Hematopoietic multipotent progenitor cell (in vitro differentiated cells): ENCODE measurements at regions not wholly inside any gene's neighbourhood (a gene's known extent, or its start where the extent isn't known, plus 50 kb on each side); places are given as distances from the start of the nearest gene placed in this dataset.
"Not testable (repeated sequence)": the region's sequence is repeated elsewhere in the genome, so short reads cannot be mapped to it uniquely, and the experiment has no call there.

Experiments
- DNase-seq, 3 donors: peaks; one replicate each; pipeline ENCODE4 v3.0.0-alpha.2; 2011 to 2015; ENCODE audit warnings: low read depth in 2 of 3, low spot score in 2 of 3

DNA sequence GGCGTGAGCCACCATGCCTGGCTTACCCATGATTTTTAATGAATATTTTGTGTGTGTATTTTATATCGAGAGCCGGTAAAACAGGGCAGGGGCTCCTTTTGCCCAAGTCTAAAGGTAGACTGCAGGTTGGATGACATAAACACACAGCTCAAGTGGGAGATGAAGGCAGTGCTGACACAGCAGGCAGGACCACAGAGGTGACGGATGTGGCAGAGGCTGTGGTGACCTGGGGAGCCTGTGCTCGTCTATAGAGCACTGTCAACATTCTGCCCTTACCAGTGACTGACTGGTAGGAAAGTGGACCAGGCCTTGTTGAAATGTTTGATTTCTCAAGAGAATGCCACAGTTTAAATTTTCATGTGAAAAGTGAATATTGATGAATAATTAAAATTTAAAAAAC lies 137.5 kb downstream of the ZFP64 start:
- no peak for DNase-seq

DNA sequence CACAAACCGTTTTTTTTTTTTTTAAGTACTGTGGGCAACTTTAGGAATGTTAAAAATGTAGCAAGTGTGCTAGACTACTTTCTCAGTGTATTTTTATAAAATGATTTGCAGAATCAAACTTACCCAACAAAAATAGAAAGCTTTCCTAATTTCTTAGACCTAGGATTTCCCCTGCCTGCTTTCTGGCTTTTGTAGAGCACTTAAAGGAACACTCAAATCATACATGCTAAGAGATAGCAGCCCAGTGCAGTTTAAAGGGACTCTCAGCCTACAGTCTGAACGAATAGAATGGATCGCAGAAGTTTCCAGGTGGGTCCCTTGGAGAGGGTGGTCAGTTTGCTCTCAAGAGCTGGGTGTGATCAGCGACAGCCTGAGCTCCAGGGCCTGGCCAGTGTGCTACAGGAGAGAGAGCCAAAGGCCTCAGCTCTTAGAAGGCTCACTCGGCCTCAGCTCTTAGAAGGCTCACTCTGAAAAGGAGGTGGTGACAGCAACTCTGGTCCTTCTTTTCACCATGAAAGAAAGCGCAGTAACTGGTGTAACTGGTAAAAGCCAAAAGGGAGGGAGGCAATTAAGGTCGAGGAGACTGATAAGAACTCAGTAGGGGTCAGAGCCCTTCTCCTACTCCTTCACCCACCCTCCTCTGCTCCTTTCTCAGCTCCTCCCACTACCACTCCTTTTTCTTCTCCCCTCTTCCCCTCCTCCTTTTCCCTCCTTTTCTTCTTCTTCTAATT lies 142.4 kb downstream of the ZFP64 start:
- no peak for DNase-seq

DNA sequence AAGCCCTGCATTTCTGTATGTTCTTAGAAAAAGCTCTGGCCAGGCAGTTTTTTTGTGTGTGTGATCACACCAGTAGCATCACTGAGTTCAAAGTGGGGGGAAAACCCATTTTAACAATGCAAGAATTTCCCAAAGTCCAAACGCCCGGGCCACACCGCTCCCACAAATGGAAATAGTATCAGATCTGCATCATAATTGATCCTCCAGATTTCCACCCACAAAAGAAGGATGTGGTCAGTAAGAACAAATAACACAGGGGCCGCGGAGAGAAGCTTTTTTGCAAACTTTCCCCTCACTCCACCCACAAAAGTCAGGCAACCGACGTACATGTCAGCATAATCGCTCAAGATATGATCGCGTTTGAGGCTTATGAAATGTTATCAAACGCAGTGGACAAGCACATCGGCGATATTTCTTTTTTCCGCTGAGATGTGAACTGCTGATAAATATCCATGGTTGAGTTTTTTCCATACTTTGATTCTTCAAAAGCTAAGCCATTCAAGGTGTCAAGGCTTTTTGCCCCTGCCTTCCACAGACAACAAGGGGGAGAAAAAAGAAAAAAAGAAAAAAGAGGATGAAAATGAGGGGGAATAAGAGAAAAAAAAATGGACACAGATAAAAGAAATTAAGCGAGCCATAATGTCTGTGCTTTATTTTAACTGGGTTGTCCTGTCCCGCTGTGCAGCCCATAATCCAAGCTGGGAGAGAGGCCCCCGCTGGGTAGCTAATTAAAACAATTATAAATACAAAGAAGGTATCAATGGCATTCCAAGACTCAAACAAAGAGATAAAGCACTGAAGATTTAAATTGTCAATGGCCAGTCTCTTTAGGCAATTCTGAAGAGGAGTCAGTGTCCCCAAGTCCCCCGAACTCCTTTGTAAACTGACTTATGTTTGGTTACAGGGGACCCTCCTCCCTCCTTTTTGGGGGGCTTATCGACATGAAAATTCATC lies 143.5 kb downstream of the ZFP64 start:
- DNase-seq: peak in 2 of 3 donors; percentile 10 to 33

DNA sequence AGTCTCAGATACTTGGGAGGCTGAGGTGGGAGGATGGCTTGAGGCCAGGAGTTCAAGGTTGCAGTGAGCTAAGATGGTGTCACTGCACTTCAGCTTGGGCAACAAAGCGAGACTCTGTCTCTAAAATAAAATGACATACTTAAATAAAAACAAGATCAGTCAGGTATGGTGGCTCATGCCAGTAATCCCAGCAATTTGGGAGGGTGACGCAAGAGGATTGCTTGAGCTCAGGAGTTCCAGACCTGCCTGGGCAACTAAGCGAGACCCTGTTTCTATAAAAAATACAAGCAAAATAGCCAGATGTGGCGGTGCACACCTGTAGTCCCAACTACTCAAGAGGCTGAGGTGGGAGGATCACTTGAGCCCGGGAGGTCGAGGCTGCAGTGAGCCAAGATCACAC lies 149.6 kb downstream of the ZFP64 start:
- no peak for DNase-seq

DNA sequence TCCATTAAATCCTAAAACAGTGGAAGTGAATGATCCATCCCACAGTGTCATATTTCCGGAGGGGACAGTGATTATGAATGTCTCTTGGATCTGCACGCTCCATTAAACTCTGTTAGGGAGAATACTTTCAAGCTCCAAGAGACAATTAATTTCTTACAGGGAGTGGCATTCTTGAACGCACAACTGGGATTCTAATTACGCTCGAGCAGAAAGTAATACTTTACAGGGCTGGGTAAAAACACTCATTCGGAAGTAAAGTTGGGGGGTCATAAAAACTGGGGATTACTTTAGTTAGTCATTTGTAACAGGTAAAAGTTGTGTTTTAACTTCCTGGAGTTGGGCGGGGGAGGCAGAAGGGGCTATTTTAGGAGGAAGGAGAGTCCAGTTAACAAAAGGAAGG lies 151.8 kb downstream of the ZFP64 start:
- DNase-seq: no peak

DNA sequence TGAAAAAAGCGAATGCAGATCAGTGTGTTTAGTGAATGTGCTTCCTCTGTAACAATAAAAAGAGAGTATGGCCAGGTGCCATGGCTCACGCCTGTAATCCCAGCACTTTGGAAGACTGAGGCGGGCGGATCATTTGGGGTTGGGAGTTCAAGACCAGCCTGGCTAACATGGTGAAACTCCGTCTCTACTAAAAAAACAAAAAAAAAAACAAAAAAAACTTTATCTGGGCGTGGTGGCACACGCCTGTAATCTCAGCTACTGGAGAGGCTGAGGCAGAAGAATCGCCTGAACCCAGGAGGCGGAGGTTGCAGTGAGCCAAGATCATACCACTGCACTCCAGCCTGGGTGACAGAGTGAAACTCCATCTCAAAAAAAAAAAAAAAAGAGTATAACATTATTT lies 152.9 kb downstream of the ZFP64 start:
- not testable (repeated sequence) for DNase-seq

DNA sequence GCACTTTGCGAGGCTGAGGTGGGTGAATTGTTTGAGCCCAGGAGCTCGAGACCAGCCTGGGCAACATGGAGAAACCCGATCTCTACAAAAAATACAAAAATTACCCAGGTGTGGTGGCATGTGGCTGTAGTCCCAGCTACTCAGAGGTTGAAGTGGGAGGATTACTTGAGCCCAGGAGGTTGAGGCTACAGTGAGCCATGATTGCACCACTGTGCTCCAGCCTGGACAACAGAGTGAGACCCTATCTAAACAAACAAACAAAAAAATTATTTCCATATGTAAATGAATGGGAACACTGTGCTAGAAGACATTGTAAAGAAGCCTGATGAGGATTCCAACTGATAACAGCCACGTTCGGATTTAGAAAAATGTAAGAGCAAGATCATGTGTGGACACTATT lies 154.2 kb downstream of the ZFP64 start:
- no peak for DNase-seq

DNA sequence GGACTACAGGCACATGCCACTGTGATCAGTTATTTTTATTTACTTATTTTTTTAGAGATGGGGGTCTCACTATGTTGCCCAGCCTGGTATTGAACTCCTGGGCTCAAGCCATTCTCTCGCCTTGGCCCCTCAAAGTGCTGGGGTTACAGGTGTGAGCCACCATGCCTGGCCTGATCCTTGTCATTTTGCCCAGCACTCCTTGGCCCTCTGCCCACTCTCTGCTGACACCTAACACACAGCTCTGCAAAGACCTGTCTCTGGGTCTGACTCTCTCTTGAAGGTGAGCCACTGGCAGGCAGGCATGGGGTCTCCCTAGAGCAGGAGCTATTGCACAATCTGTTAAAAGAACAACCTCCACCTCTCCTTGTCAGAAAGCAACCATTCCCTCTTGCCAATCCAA lies 155.6 kb downstream of the ZFP64 start:
- DNase-seq: no peak

DNA sequence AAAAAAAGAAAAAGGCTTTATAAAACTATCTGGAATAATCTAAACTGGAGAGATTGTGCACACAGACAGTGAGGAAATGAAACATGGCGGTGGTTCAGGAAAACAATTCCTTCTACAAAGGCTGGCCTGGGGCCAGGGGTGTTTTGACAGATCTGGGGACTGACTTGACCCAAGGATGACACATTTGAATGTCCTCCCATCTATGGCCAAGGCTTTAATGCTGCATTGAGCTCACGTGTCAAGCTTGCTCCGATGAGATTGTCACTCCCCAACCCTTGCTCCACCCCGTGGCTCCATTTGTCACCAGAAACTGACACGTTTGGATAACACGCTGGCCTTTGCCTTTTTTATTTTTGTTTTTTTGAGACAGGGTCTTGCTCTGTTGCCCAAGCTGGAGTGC lies 156.1 kb downstream of the ZFP64 start:
- DNase-seq: no peak

DNA sequence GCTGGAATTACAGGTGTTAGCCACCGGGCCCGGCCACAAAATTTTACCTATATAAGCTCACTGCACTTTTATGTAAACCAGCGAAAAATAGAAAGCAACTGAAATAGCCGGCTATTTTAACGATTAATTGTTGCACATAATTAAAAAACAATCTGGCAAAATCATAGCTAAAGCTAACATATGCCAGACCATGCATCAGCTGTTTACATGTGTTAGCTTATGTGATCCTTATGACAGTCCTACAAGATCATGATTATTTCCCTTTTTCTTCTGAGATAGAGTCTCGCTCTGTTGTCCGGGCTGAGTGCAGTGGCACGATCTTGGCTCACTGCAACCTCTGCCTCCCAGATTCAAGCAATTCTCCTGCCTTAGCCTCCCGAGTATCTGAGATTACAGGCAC lies 157.0 kb downstream of the ZFP64 start:
- DNase-seq: no peak

DNA sequence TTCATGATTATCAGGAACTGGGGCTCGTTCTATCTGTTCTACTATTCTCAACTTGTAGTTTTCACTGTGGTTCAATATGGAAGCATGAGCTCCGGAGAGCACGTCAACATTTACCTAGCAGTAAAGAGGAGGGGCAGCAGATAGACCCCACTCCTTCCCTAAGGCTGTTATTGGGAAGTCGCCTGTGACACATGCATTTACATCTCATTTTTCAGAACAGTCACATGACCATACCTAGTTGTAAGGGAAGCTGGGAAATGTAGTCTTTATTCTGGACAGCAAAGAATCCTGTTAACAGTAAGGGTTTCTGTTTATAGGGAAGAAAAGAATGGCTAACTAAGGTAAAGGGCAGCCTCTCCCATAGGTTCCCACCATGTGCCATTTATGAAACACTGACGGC lies 158.3 kb downstream of the ZFP64 start:
- DNase-seq: no peak

DNA sequence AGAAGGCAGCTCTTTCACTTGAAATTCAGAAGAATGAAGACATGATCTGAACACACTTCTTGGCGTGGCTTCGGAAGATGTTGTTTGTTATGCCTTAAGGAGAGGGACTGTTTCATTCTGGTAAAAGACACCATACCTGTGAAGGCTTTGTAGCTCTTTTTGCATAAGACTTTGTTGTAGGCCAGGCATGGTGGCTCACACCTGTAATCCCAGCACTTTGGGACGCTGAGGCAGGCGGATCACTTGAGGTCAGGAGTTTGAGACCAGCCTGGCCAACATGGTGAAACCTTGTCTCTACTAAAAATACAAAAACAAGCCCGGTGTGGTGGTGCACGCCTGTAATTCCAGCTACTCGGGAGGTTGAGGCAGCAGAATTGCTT lies 159.3 kb downstream of the ZFP64 start:
- not testable (repeated sequence) for DNase-seq

DNA sequence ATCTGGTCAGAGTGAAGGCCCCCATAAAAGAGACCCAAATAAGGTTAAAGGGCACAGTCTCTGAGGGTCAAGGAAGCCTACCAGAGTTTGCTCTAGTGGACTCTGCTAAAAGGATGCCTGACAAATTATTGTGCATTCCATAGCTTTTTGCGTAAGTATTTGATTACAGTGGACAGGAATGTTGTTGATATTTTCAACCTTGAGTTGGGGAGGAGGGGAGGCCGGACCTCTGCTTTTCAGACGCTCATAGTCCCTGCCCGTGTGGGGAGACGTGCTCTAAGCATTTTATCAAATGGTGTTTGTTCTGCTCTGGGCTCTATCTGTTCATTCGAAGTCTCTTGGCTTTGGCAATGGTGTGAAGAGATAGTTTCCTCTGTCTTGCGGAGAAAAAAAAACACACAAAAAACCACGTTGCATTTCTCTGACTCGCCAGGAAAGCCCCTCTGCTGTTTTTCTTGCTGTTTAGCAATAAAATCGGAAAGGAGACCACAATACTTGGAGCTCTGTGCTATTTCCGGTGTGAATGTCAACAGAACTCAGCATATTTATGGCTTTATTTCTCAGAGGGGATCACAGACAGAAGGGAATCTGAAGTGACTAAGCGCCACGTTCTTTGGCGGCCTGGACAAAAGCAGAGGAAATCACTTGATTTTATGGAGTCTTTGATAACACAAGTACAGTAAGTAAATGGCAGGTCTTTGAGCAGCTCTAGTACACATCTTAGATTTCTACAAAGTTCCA lies 159.8 kb downstream of the ZFP64 start:
- DNase-seq: peak in 2 of 3 donors; percentile 70 to 74

DNA sequence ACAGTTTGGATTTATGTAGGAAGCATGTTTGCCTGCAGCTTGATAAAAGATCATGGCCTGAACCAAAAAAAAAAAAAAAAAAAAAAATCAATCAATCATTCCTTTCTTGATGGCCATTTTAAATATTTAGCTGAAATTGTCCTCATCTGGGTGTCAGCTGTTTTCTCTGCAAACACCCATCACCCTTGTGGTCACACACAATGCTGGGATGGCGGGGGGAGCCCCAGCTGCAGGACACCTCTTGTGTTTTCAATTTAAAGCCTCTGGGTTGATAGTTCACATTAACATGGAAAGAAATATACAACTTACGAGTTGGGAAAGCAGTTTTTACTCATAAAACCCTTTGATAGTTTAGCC lies 160.4 kb downstream of the ZFP64 start:
- DNase-seq: no peak

DNA sequence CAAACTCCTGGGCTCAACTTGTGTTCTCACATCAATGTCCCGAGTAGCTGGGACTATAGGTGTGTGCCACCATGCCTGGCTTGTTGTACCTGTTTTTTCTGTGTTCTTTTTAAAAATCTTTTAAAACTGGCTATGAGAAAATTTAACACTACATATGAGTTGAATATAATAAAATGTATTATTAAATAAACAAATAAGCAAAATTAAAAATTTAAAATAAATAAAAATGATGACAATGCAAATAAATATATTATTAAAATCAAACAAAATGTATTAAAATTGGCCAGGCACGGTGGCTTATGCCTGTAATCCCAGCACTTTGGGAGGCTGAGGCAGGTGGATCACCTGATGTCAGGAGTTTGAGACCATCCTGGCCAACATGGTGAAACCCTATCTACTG lies 162.4 kb downstream of the ZFP64 start:
- DNase-seq: not testable (repeated sequence)

DNA sequence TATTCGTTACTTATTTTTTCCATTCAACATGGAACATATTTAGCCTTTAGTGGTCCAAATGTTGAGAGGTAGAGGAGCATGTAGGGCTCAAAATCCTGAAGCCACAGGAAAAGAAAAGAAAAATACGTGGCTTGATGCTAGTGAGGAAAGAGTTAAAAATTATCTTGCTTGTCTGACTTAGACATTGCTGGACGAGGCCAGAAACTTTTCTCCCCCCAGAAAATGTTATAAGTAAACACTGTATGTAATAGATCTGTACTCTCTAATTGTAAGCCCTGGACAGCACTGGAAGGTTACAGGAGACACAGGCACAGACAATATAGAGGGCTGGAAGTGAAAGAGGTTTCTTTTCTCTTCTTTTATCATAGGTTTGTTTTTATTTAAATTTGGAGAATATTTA lies 165.6 kb downstream of the ZFP64 start:
- no peak for DNase-seq

DNA sequence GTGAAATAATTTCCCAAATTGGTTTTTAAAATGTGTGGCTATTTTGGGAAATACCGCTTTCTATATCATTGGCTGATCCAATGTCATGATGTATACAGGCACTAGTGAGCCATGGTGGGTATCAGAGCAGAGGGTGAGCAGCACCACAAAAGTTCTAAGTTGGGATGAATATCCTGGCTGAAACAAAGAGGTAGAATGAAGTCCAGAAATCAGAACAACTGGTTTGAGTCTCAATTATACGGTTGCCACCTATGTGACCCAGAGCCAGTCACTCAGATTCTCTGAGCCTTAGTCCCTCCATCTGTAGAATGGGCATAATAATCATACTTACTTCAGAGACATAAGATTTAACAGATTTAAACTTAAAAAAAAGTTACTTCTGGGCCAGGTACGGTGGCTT lies 172.3 kb downstream of the ZFP64 start:
- DNase-seq: no peak

DNA sequence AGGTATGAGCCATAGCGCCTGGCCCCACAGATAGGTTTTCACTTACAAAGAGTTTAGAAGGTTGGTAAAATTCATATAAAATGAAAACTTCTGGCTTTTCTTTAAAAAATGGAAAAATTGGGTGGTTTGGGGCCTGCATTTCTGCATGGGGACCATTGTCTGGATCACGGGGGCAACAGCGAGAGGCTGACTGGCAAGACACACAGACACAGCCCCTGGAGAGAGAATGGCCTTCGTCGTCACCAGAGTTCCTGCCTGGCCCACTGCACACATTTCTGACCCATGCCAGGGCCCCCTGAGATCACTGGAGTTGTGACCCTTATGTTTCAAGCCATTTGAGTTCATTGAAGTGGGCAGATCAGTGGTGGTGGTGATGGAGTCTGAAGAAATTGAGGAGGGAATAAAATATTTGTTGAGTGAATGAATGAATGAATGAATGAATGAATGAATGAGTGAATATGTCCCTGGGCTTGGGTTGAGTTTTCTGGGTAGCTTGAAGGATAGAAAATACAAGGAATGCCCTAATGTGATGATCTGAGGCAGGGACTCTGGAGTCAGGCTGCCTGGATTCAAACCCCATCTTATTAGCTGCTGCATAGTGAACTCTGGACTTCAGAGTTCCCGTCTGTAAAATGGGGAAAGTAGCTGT lies 173.8 kb downstream of the ZFP64 start:
- no peak for DNase-seq

DNA sequence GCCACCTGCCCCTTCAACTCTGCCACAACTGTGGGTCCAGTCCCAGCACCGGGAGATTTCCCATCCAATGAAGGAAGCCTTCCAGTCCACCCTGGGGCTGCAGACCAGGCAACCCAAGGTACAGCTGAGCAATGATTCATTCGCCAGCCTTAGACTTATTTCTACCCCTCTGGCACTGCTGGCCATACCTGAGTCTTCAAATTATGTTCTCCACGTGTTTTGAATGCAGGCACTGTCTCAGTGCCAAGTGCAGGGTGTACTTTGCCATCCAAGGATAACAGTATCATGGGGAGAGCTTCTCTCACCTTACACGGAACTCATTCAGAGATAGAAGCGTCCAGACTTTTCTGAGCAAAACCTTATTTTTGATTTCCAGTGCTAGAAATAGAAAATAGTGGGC lies 175.6 kb downstream of the ZFP64 start:
- no peak for DNase-seq

DNA sequence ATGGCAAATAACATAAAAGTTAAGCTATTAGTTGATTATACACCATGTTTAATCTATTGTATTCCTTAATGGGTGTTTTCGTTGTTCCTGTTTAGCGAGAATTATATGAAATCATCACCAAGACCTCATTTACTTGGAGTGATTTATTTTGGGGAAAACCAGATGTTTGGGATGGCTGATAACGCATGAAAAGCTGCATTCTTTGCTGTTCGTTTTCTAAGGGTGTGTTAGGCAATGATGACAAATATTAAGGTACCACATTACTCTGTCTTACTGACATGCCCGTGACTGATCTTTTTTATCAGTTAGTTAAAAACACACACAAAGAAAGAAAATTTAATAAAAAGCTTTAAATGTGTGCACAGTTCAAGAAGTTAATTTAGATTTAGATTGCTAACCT lies 176.4 kb downstream of the ZFP64 start:
- DNase-seq: no peak

DNA sequence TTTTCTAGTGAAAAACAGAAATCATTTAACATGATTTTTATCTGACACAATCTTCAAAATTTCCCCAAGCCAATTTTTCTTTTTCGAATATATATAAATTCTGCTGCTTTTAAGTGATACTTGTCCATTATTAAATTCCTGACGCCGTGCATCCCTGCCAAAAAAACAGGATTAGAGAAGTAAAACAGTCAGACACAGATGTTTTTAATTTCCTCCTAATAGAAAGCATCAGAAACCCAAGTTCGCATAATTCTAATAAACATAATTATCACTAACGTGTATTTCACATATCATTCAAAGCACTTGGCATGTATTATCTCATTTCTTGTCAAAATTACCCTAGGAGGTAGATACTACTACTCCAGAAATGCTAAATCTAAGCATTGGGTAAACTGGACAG lies 179.5 kb downstream of the ZFP64 start:
- DNase-seq: no peak
